Spleen (tissue), 11 donors: ENCODE measurements at regions not wholly inside any gene's neighbourhood (a gene's known extent, or its start where the extent isn't known, plus 50 kb on each side); places are given as distances from the start of the nearest gene placed in this dataset.

Experiments
- DNase-seq: peaks from one replicate; pipeline ENCODE4 v3.0.0-alpha.2; 2020
- H3K27ac ChIP-seq, 8 donors: fragments of 200-600 bp; sonication (generic) in 7 of 8; 1 replicate in 4 of 8; 2 replicates in 4 of 8; pipeline versions ENCODE4 v1.5.0 to v1.8.0; 2016 to 2021; ENCODE audit warnings: inconsistent platforms in 4 of 8, mild to moderate bottlenecking in 4 of 8, moderate library complexity in 1 of 8
- H3K27me3 ChIP-seq, 7 donors: fragments of 200-600 bp; sonication (generic) in 6 of 7; replicated peaks in 1 of 7; 1 replicate in 4 of 7; 2 replicates in 3 of 7; pipeline versions ENCODE4 v1.5.0 to v1.8.0; 2016 to 2021; ENCODE audit warnings: inconsistent platforms in 3 of 7, mild to moderate bottlenecking in 1 of 7
- H3K36me3 ChIP-seq, 6 donors: fragments of 200-600 bp; sonication (generic) in 5 of 6; 1 replicate in 4 of 6; 2 replicates in 2 of 6; pipeline versions ENCODE4 v1.5.0 to v1.8.0; 2016 to 2021; ENCODE audit warnings: inconsistent platforms in 2 of 6
- H3K4me1 ChIP-seq, 6 donors: fragments of 200-600 bp; sonication (generic) in 5 of 6; 1 replicate in 3 of 6; 2 replicates in 3 of 6; pipeline versions ENCODE4 v1.5.0 to v1.8.0; 2016 to 2021; ENCODE audit warnings: inconsistent platforms in 3 of 6
- H3K4me3 ChIP-seq, 8 donors: fragments of 200-600 bp; sonication (generic) in 7 of 8; 1 replicate in 4 of 8; 2 replicates in 4 of 8; pipeline versions ENCODE4 v1.5.0 to v1.8.0; 2016 to 2021; ENCODE audit warnings: inconsistent platforms in 4 of 8, mild to moderate bottlenecking in 4 of 8, moderate library complexity in 2 of 8
- H3K9me3 ChIP-seq, 8 donors: fragments of 200-600 bp; sonication (generic) in 7 of 8; 1 replicate in 4 of 8; 2 replicates in 4 of 8; pipeline versions ENCODE4 v1.5.0 to v1.8.0; 2016 to 2021; ENCODE audit warnings: inconsistent platforms in 4 of 8
- CTCF ChIP-seq, 11 experiments: fragments of 200-600 bp in 7 of 11; fragments of 450-650 bp in 4 of 11; sonication (generic) in 4 of 11; IDR thresholded peaks in 8 of 11; conservative IDR thresholded peaks in 3 of 11; 1 replicate in 7 of 11; 2 replicates in 4 of 11; pipeline versions ENCODE4 v1.4.0 to v1.8.0; 2016 to 2021; ENCODE audit warnings: antibody characterized with exemption in 11 of 11, inconsistent platforms in 4 of 11, mild to moderate bottlenecking in 1 of 11
- POLR2A ChIP-seq, 3 donors: fragments of 450-650 bp; IDR thresholded peaks; one replicate each; pipeline ENCODE4 v1.5.1; 2017; ENCODE audit warnings: antibody characterized with exemption in 3 of 3, mild to moderate bottlenecking in 1 of 3
- POLR2AphosphoS5 ChIP-seq, 3 donors: sonication (generic); formaldehyde crosslinking; IDR thresholded peaks; one replicate each; pipeline ENCODE4 v1.5.1; 2017; ENCODE audit warnings: antibody characterized with exemption in 3 of 3
- WGBS, 5 donors: extraction: QIAGEN DNeasy Blood & Tissue Kit in 3 of 5; methylation state at CpG; one replicate each; pipeline versions ENCODE4 v1.1.5 to v1.1.7; 2013 to 2018; 5-methylcytosine and 5-hydroxymethylcytosine counted together
- intact Hi-C: fragments of 100-400 bp; cut with DNase I; formaldehyde crosslinking; loops from one replicate; pipeline ENCODE4 v1.15.0; 2023; ENCODE audit warnings: low total_unique reads
- donor health status: healthy with polysubstance abuse.
- donor health status: DM: no; HTN: no; CAD: no; lungs with moderate emphysema.
- donor health status: DM: no; HTN: no; CAD: no.
- donor health status: Bipolar disorder and iron deficiency.
- donor health status: healthy.
- donor health status: DM: no; HTN: no; CAD: no.
- donor health status: DM: yes; HTN: yes; CAD: no.

GRCh38 chr1:229027622-229028182, 243.2 kb upstream of the RAB4A start:
- Histone ChIP-seq H3K4me3 (peak overlapping the region in 2 of 8 donors; percentile 13 to 56), H3K4me1 (peaks cover 0 to 91% (median 41%) of the 10 kb centered on the region in 6 donors), H3K27me3 (no peaks in the 10 kb centered on the region), H3K27ac (peak overlapping the region; percentile 55 to 92 (median 84)), H3K9me3 (no peaks in the 10 kb centered on the region), H3K36me3 (no peaks in the 10 kb centered on the region)
- no peak for DNase-seq
- intact Hi-C loops, result no loop called here
- TF ChIP-seq POLR2A (IDR thresholded peaks at IDR 0.05) (no peak), CTCF (IDR thresholded peaks at IDR 0.05 in 8 of 11, conservative IDR thresholded peaks at IDR 0.05 in 3 of 11) (no peak), POLR2AphosphoS5 (IDR thresholded peaks at IDR 0.05) (peak in 1 of 3 donors; percentile 61)
- 4 to 15% (median 6%) methylated on average over 8 of the region's 8 CpGs for WGBS, 5 donors

- 60 to 82% (median 67%) methylated on average over 11 of the region's 11 CpGs for WGBS, 5 donors
- H3K4me3 ChIP-seq, result no peak overlapping the region
- intact Hi-C loops, result no loop called here
- TF ChIP-seq POLR2AphosphoS5 (IDR thresholded peaks at IDR 0.05) (no peak), POLR2A (IDR thresholded peaks at IDR 0.05) (no peak), CTCF (IDR thresholded peaks at IDR 0.05 in 8 of 11, conservative IDR thresholded peaks at IDR 0.05 in 3 of 11) (no peak)
- peaks cover 0 to 90% (median 49%) of the 10 kb centered on the region in 6 donors for H3K4me1 ChIP-seq
- H3K27me3 ChIP-seq, result no peaks in the 10 kb centered on the region
- no peak for DNase-seq
- no peaks in the 10 kb centered on the region for H3K36me3 ChIP-seq
- peak overlapping the region in 7 of 8 donors; percentile 33 to 92 (median 80) for H3K27ac ChIP-seq
- no peaks in the 10 kb centered on the region for H3K9me3 ChIP-seq
These were observed 242.4 kb upstream of the RAB4A start for GRCh38 chr1:229028544-229028943.

- no peak for DNase-seq
- TF ChIP-seq CTCF (IDR thresholded peaks at IDR 0.05 in 8 of 11, conservative IDR thresholded peaks at IDR 0.05 in 3 of 11), result no peak
- TF ChIP-seq POLR2AphosphoS5 (IDR thresholded peaks at IDR 0.05), result no peak
- no peak for TF ChIP-seq POLR2A (IDR thresholded peaks at IDR 0.05)
- Histone ChIP-seq H3K9me3 (no peaks in the 10 kb centered on the region), H3K4me1 (peaks cover 0 to 90% (median 54%) of the 10 kb centered on the region in 6 donors), H3K4me3 (no peak overlapping the region), H3K36me3 (no peaks in the 10 kb centered on the region), H3K27me3 (no peaks in the 10 kb centered on the region), H3K27ac (peak overlapping the region in 4 of 8 donors; percentile 80 to 92 (median 90))
- 80 to 97% (median 88%) methylated on average over 10 of the region's 10 CpGs for WGBS, 5 donors
- intact Hi-C loops, result no loop called here
These were observed 241.7 kb upstream of the RAB4A start for GRCh38 chr1:229028987-229029878.

GRCh38 chr1:229029879-229030235, 241.1 kb upstream of the RAB4A start:
- 63 to 91% (median 68%) methylated on average over 1 of the region's 1 CpG for WGBS, 5 donors
- intact Hi-C loops, result no loop called here
- peaks cover 0 to 90% (median 57%) of the 10 kb centered on the region in 6 donors for H3K4me1 ChIP-seq

More at GRCh38 chr1:229029879-229030235, 241.1 kb upstream of the RAB4A start:
- Histone ChIP-seq H3K4me3 (no peak overlapping the region), H3K27ac (peak overlapping the region in 2 of 8 donors; percentile 89 to 92), H3K9me3 (no peaks in the 10 kb centered on the region), H3K36me3 (no peaks in the 10 kb centered on the region), H3K27me3 (no peaks in the 10 kb centered on the region)
- DNase-seq, result no peak
- TF ChIP-seq POLR2A (IDR thresholded peaks at IDR 0.05), result no peak
- no peak for TF ChIP-seq CTCF (IDR thresholded peaks at IDR 0.05 in 8 of 11, conservative IDR thresholded peaks at IDR 0.05 in 3 of 11)
- no peak for TF ChIP-seq POLR2AphosphoS5 (IDR thresholded peaks at IDR 0.05)
